Cardiac fibroblast (primary cell): ENCODE measurements at regions not wholly inside any gene's neighbourhood (a gene's known extent, or its start where the extent isn't known, plus 50 kb on each side); places are given as distances from the start of the nearest gene placed in this dataset.
A peak's percentile ranks its signal among the peaks of the same experiment; 100 is the strongest.
"Not testable (repeated sequence)": the region's sequence is repeated elsewhere in the genome, so short reads cannot be mapped to it uniquely, and the experiment has no call there.

Experiments
- DNase-seq, 2 donors: peaks; one replicate each; pipeline versions ENCODE4 v3.0.0 to v3.0.0-alpha.2; 2010; ENCODE audit warnings: low read depth in 2 of 2
- H3K4me3 ChIP-seq, 2 donors: replicated peaks in 1 of 2; 1 replicate in 1 of 2; 2 replicates in 1 of 2; pipeline ENCODE4 v1.5.1; 2011; ENCODE audit warnings: low read depth in 2 of 2, low read length in 2 of 2, mild to moderate bottlenecking in 2 of 2, moderate library complexity in 1 of 2
- CTCF ChIP-seq: IDR thresholded peaks from one replicate; pipeline ENCODE4 v1.5.1; 2011; ENCODE audit warnings: low read depth, mild to moderate bottlenecking, low read length, inconsistent platforms

GRCh38 chr3:30443756-30444673, 162.4 kb upstream of the TGFBR2 start:
- TF ChIP-seq CTCF, result no peak
- DNase-seq, result peak; percentile 42 to 62
- no peak overlapping the region for H3K4me3 ChIP-seq

GRCh38 chr3:30448450-30449289, 157.7 kb upstream of the TGFBR2 start:
- H3K4me3 ChIP-seq, result no peak overlapping the region
- DNase-seq, result no peak
- TF ChIP-seq CTCF, result no peak

- H3K4me3 ChIP-seq, result no peak overlapping the region
- DNase-seq, result no peak
- no peak for TF ChIP-seq CTCF
Measured at GRCh38 chr3:30449290-30449632, 157.1 kb upstream of the TGFBR2 start.

GRCh38 chr3:30452446-30452845, 154.0 kb upstream of the TGFBR2 start:
- no peak overlapping the region for H3K4me3 ChIP-seq
- no peak for DNase-seq
- TF ChIP-seq CTCF, result no peak

GRCh38 chr3:30453360-30454039, 152.9 kb upstream of the TGFBR2 start:
- H3K4me3 ChIP-seq, result no peak overlapping the region

GRCh38 chr3:30454636-30455035, 151.8 kb upstream of the TGFBR2 start:
- H3K4me3 ChIP-seq, result no peak overlapping the region
- no peak for TF ChIP-seq CTCF
- DNase-seq, result no peak

More at GRCh38 chr3:30453360-30454039, 152.9 kb upstream of the TGFBR2 start:
- no peak for TF ChIP-seq CTCF
- peak in 1 of 2 donors; percentile 50 for DNase-seq

GRCh38 chr3:30455112-30455511, 151.3 kb upstream of the TGFBR2 start:
- not testable (repeated sequence) for DNase-seq

More at GRCh38 chr3:30455112-30455511, 151.3 kb upstream of the TGFBR2 start:
- not testable (repeated sequence) for H3K4me3 ChIP-seq
